HG03039 (cell line): ENCODE measurements at regions not wholly inside any gene's neighbourhood (a gene's known extent, or its start where the extent isn't known, plus 50 kb on each side); places are given as distances from the start of the nearest gene placed in this dataset.

Source experiments
- ATAC-seq: cut with Tn5 transposase; IDR thresholded peaks from one replicate; pipeline ENCODE4 v1.9.1; 2021; ENCODE audit warnings: mild to moderate bottlenecking, moderate library complexity; ENCODE audit not compliant: unreplicated experiment

- no peak for ATAC-seq
Measured at GRCh38 chr2:51237626-51238271, 205.8 kb upstream of the NRXN1 start.

GRCh38 chr2:51232027-51232426, 200.1 kb upstream of the NRXN1 start:
- ATAC-seq = no peak

GRCh38 chr2:51231071-51231470, 199.1 kb upstream of the NRXN1 start:
- ATAC-seq = no peak

GRCh38 chr2:51225377-51225776, 193.4 kb upstream of the NRXN1 start:
- ATAC-seq = no peak

- ATAC-seq = no peak
Measured at GRCh38 chr2:51224790-51225189, 192.9 kb upstream of the NRXN1 start.

- ATAC-seq = no peak
Measured at GRCh38 chr2:51222106-51222505, 190.2 kb upstream of the NRXN1 start.

GRCh38 chr2:51220606-51221005, 188.7 kb upstream of the NRXN1 start:
- ATAC-seq = no peak

- no peak for ATAC-seq
Measured at GRCh38 chr2:51220080-51220479, 188.1 kb upstream of the NRXN1 start.

GRCh38 chr2:51219468-51219867, 187.5 kb upstream of the NRXN1 start:
- no peak for ATAC-seq

GRCh38 chr2:51218047-51218446, 186.1 kb upstream of the NRXN1 start:
- no peak for ATAC-seq

GRCh38 chr2:51213826-51214225, 181.9 kb upstream of the NRXN1 start:
- ATAC-seq = no peak

- no peak for ATAC-seq
Measured at GRCh38 chr2:51212374-51212773, 180.4 kb upstream of the NRXN1 start.

- ATAC-seq = no peak
Measured at GRCh38 chr2:51208521-51208920, 176.6 kb upstream of the NRXN1 start.

- no peak for ATAC-seq
Measured at GRCh38 chr2:51201295-51201694, 169.4 kb upstream of the NRXN1 start.

- no peak for ATAC-seq
Measured at GRCh38 chr2:51194656-51195055, 162.7 kb upstream of the NRXN1 start.

GRCh38 chr2:51170273-51170672, 138.3 kb upstream of the NRXN1 start:
- no peak for ATAC-seq

- no peak for ATAC-seq
Measured at GRCh38 chr2:51165534-51166260, 133.8 kb upstream of the NRXN1 start.

- no peak for ATAC-seq
Measured at GRCh38 chr2:51158251-51158650, 126.3 kb upstream of the NRXN1 start.

- ATAC-seq = no peak
Measured at GRCh38 chr2:51153236-51153635, 121.3 kb upstream of the NRXN1 start.

- ATAC-seq = no peak
Measured at GRCh38 chr2:51151490-51152140, 119.7 kb upstream of the NRXN1 start.

- no peak for ATAC-seq
Measured at GRCh38 chr2:51149725-51150124, 117.8 kb upstream of the NRXN1 start.

GRCh38 chr2:51145761-51146160, 113.8 kb upstream of the NRXN1 start:
- no peak for ATAC-seq
